Naive thymus-derived CD8-positive, alpha-beta T cell (primary cell): ENCODE measurements at regions not wholly inside any gene's neighbourhood (a gene's known extent, or its start where the extent isn't known, plus 50 kb on each side); places are given as distances from the start of the nearest gene placed in this dataset.
"Not testable (repeated sequence)": the region's sequence is repeated elsewhere in the genome, so short reads cannot be mapped to it uniquely, and the experiment has no call there.

Source experiments
- ATAC-seq, 2 donors: fragments of 150-1000 bp; cut with Tn5 transposase in 1 of 2; sonication (Bioruptor Pico), chemical (Tn5 transposase) in 1 of 2; 1 replicate in 1 of 2; 2 replicates in 1 of 2; pipeline ENCODE4 v1.10.0; 2021; ENCODE audit warnings: mild to moderate bottlenecking in 2 of 2, moderate library complexity in 2 of 2
- POLR2A ChIA-PET: fragments of 350-600 bp; sonication (Branson Sonifier 250); formaldehyde crosslinking; loops from one replicate; lab custom pipeline; 2021; ENCODE audit warnings: antibody characterized with exemption; lab: Charles Lee
- DNase-seq, 10 donors: peaks; one replicate each; pipeline versions ENCODE4 v3.0.0 to v3.0.0-alpha.2; 2020 to 2022
- H3K27ac Mint-ChIP-seq, 10 donors: one replicate each; pipeline ENCODE4 v1.8.0; 2020 to 2022; ENCODE audit warnings: mild to moderate bottlenecking in 10 of 10, mixed read lengths in 10 of 10, moderate library complexity in 4 of 10, inconsistent platforms in 1 of 10
- H3K27me3 Mint-ChIP-seq, 5 donors: one replicate each; pipeline ENCODE4 v1.8.0; 2021 to 2022; ENCODE audit warnings: mixed read lengths in 5 of 5
- H3K36me3 Mint-ChIP-seq, 3 donors: one replicate each; pipeline ENCODE4 v1.8.0; 2020 to 2022; ENCODE audit warnings: mixed read lengths in 3 of 3, mild to moderate bottlenecking in 2 of 3, inconsistent platforms in 1 of 3
- H3K4me1 Mint-ChIP-seq, 4 donors: one replicate each; pipeline ENCODE4 v1.8.0; 2021 to 2022; ENCODE audit warnings: mixed read lengths in 4 of 4
- H3K4me3 Mint-ChIP-seq, 10 donors: one replicate each; pipeline ENCODE4 v1.8.0; 2020 to 2022; ENCODE audit warnings: mild to moderate bottlenecking in 10 of 10, mixed read lengths in 10 of 10, moderate library complexity in 6 of 10, inconsistent platforms in 1 of 10
- H3K9me3 Mint-ChIP-seq, 9 donors: one replicate each; pipeline ENCODE4 v1.8.0; 2020 to 2022; ENCODE audit warnings: mixed read lengths in 9 of 9, mild to moderate bottlenecking in 3 of 9, inconsistent platforms in 1 of 9, moderate library complexity in 1 of 9

DNA sequence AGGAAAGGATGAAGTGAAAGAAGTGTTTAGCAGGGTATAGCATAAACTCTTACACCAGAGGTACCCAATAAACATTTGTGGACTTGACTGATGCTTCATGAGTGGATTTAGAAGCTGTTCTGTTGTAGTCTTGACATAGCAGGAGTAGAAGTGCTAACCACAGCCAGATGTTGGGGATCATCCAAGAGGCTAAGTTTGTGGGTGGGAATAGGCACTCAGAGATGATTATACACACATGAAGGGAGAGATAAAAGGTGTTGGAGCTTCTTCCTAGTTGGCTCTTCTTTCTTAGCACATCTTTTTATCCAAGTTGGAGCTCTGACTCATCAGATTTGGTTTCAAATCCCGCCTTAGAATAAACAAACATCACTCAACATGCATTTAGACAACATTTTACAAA, 166.7 kb upstream of the E2F7 start:
- Mint-ChIP-seq H3K4me3 (no peak overlapping the region), H3K27ac (no peak overlapping the region), H3K4me1 (no peaks in the 10 kb centered on the region), H3K36me3 (no peaks in the 10 kb centered on the region), H3K27me3 (peaks cover 0 to 7% (median 0%) of the 10 kb centered on the region in 5 donors), H3K9me3 (peaks cover 0 to 8% (median 2%) of the 10 kb centered on the region in 9 donors)
- no peak for DNase-seq
- no peak for ATAC-seq
- POLR2A ChIA-PET = no interaction called here

DNA sequence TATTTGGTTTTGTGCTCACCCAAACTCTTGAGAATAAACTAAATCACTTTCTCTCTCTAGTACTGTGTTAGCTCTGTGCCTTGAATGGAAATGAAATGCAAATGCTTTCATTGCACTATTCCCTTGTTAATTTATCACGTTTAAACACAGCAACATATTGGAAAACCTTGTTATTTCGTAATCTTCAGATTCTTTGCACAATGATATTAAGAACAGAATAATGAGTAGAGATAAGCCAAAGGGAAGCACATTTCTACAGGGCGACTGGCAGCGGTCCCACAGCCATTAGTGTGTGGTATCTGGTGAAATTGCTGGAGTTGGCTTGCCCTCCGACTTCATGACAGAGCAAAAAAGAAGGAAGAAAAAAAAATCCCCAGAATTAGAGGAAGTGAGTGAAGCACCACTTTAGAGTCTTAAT, 166.1 kb upstream of the E2F7 start:
- Mint-ChIP-seq H3K4me3 (no peak overlapping the region), H3K27ac (no peak overlapping the region), H3K27me3 (peaks cover 0 to 7% (median 0%) of the 10 kb centered on the region in 5 donors), H3K4me1 (no peaks in the 10 kb centered on the region), H3K36me3 (no peaks in the 10 kb centered on the region), H3K9me3 (peaks cover 0 to 8% (median 0%) of the 10 kb centered on the region in 9 donors)
- POLR2A ChIA-PET = no interaction called here
- DNase-seq (no peak), ATAC-seq (no peak)

DNA sequence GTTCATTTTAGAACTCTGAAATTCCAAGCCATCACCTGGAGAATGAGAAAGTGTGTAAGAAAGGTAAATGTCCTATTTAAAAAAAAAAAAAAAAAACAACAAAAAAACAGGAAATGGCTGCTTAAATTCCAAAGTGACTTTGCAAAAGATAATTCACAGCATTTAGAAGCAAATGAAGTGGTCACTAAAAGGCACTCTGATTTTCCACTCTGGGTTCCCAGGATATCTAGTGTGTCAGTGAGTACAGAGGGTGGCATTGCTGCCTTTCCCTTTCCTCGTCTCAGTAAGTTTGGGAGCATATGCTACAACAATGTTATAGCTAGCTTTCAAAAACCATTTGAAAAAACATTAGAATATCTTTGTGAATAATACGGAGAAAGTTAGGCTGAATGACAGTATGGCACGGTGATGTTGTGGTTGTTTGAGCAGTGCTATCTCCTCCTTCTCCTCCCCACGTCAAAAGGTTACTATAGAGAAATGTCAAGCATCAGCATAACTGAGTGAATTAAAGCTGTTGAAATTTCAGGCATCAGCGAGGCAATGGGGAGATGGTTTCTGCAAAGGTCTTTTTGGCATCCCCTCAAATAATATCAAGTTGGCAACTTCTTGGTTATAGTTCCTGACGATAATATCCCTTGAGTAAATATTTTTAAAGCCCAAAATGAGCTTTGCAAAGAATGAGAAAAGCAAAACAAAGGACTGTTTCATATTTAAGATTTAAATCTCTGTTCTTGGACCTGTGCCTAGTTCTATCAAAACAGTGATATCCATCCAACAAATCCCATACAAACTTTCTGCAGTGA, 164.5 kb upstream of the E2F7 start:
- Mint-ChIP-seq H3K4me1 (no peaks in the 10 kb centered on the region), H3K9me3 (peaks cover 0 to 8% (median 0%) of the 10 kb centered on the region in 9 donors), H3K27ac (no peak overlapping the region), H3K36me3 (no peaks in the 10 kb centered on the region), H3K27me3 (peaks cover 0 to 4% (median 0%) of the 10 kb centered on the region in 5 donors), H3K4me3 (no peak overlapping the region)
- POLR2A ChIA-PET = no interaction called here
- ATAC-seq (no peak), DNase-seq (no peak)

DNA sequence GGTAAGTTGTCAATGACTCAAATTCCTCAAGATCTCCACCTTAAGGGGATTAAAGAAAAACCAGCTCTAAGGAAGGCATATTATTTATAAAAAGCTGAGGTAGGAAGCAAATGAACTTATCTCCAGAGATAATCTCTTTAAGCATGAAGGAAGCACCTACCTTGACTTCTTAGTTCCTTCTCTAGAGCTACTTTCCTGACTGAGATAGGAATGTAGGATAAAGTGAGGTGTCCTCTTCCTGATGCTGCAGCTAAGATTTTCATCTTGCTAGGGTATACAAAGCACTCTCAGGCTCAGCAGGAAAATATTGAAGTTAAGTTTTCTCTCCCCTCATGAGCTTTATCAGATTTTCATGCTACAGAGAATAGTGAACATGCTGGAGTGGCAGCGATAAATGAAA, 163.0 kb upstream of the E2F7 start:
- no peak overlapping the region for H3K27ac Mint-ChIP-seq
- POLR2A ChIA-PET = no interaction called here
- H3K4me3 Mint-ChIP-seq = no peak overlapping the region
- H3K9me3 Mint-ChIP-seq = peaks cover 0 to 6% (median 0%) of the 10 kb centered on the region in 9 donors
- ATAC-seq = no peak
- DNase-seq = no peak
- no peaks in the 10 kb centered on the region for H3K4me1 Mint-ChIP-seq
- H3K36me3 Mint-ChIP-seq = no peaks in the 10 kb centered on the region
- peaks cover 0 to 1% (median 0%) of the 10 kb centered on the region in 5 donors for H3K27me3 Mint-ChIP-seq

DNA sequence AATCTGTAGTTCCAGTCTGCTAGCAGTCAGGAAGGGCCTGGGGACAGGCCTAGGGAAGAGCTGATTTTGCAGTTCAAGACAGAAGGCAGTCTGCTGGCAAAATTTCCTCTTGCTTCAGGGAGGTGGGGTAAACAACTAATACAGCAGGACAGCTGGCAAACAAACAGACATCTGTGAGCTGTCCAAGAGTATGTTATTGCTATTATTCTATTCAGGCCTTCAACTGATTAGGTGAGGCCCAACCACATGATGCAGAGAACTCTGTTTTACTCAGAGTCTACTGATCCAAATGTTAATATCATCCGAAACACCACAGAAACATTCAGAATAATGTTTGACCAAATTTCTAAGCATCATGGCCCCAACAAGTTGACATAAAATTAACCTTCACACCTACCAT, 161.0 kb upstream of the E2F7 start:
- POLR2A ChIA-PET = no interaction called here
- Mint-ChIP-seq H3K36me3 (no peaks in the 10 kb centered on the region), H3K27me3 (peaks cover 0 to 4% (median 0%) of the 10 kb centered on the region in 5 donors)

DNA sequence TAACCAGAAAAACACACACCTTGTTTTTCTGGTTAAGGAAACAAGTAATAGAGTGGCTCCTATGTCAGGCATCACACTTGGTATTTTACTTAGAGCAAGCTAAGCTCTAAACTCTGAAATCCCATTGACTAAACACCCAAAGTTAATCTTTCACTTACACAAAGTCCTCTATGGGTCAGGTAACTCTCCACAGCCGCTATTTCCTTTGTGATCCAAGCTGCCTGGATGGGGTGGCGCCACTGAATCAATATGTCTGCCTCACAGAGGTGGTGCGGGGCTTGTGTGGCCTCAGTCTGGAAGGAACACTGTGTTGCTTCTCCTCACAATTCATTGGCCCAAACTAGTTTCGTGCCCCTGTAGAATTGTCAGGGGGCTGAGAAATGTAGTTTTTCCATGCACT, 160.0 kb upstream of the E2F7 start:
- peaks cover 0 to 4% (median 0%) of the 10 kb centered on the region in 5 donors for H3K27me3 Mint-ChIP-seq
- no peaks in the 10 kb centered on the region for H3K4me1 Mint-ChIP-seq
- ATAC-seq (no peak), DNase-seq (no peak)
- no peak overlapping the region for H3K27ac Mint-ChIP-seq
- H3K9me3 Mint-ChIP-seq = peaks cover 0 to 2% (median 0%) of the 10 kb centered on the region in 9 donors
- no peaks in the 10 kb centered on the region for H3K36me3 Mint-ChIP-seq
- POLR2A ChIA-PET = interaction anchor here (0.7 kb wide), 1 partner anchor 25 kb away, joined by 4 read pairs; no protein-coding TSS in a partner anchor
- no peak overlapping the region for H3K4me3 Mint-ChIP-seq

More for the DNA sequence above, 161.0 kb upstream of the E2F7 start:
- Mint-ChIP-seq H3K4me3 (no peak overlapping the region), H3K4me1 (no peaks in the 10 kb centered on the region), H3K27ac (no peak overlapping the region), H3K9me3 (peaks cover 0 to 2% (median 0%) of the 10 kb centered on the region in 9 donors)
- no peak for ATAC-seq
- DNase-seq = no peak

DNA sequence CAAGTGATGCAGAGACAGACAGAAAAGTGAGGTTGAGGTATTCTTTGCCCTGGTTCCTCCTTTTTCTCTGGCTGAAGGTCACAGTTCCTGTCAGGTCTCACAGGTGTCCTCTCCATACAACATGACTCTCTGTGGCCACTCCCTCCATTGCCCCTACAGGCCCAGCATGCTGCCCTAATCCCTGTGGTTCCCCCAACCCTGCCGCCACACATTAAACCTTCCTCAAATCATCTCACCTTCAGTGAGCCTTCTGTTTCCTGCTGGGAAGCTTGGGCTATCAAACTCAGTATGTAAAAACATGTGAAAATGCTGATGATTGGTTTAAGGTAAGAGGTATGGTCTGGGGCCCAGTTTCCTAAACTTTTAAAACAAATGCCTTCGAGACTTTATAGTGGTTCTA, 159.0 kb upstream of the E2F7 start:
- ATAC-seq (no peak), DNase-seq (no peak)
- peaks cover 0 to 2% (median 0%) of the 10 kb centered on the region in 9 donors for H3K9me3 Mint-ChIP-seq
- no peaks in the 10 kb centered on the region for H3K36me3 Mint-ChIP-seq
- no peak overlapping the region for H3K27ac Mint-ChIP-seq
- POLR2A ChIA-PET = no interaction called here
- no peaks in the 10 kb centered on the region for H3K4me1 Mint-ChIP-seq
- peaks cover 0 to 4% (median 0%) of the 10 kb centered on the region in 5 donors for H3K27me3 Mint-ChIP-seq
- no peak overlapping the region for H3K4me3 Mint-ChIP-seq

DNA sequence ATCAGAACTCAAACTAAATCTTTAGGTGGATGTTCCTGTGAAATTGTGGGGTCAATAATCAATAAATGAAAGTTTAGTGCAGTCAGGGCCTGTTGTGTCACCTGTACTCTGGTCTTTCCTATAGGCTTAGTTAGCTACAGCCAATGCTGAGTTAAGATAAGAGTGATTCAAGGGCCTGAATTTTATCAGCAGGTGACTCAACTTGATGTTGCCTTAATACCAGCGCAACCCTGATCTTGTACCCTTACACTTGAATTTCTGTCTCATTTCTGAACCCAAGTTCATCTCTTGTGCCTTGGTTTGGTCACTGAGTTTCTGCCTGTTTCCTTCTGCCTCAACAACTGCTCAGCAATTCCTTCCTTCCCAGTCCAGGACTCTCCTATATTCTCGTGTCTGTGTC, 157.0 kb upstream of the E2F7 start:
- H3K27ac Mint-ChIP-seq = no peak overlapping the region
- H3K27me3 Mint-ChIP-seq = peaks cover 0 to 4% (median 0%) of the 10 kb centered on the region in 5 donors
- POLR2A ChIA-PET = no interaction called here
- ATAC-seq (no peak), DNase-seq (no peak)
- H3K36me3 Mint-ChIP-seq = no peaks in the 10 kb centered on the region
- peaks cover 0 to 2% (median 0%) of the 10 kb centered on the region in 9 donors for H3K9me3 Mint-ChIP-seq
- H3K4me1 Mint-ChIP-seq = no peaks in the 10 kb centered on the region
- H3K4me3 Mint-ChIP-seq = no peak overlapping the region

DNA sequence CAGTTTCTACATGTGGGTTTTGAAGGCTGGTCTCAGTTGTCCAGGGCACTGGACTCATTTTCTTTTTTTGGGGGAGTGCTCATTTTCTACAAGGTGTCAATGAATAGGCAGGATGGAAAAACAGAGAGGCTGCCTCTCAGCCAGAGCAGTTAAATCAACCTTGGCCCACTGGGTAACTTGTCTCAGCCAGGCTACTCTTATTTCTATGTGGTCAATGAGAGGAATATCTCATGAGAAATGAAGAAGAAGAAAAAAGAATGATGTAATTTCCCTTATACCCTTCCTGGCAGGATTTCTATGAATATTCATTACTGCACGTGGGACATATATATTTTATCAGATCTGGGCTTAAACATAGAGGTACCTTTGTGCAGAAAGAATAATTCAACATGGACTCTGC, 155.2 kb upstream of the E2F7 start:
- POLR2A ChIA-PET = no interaction called here
- Mint-ChIP-seq H3K4me1 (no peaks in the 10 kb centered on the region), H3K27me3 (peaks cover 0 to 8% (median 0%) of the 10 kb centered on the region in 5 donors), H3K4me3 (no peak overlapping the region), H3K9me3 (no peaks in the 10 kb centered on the region), H3K27ac (no peak overlapping the region), H3K36me3 (no peaks in the 10 kb centered on the region)
- no peak for ATAC-seq
- no peak for DNase-seq

DNA sequence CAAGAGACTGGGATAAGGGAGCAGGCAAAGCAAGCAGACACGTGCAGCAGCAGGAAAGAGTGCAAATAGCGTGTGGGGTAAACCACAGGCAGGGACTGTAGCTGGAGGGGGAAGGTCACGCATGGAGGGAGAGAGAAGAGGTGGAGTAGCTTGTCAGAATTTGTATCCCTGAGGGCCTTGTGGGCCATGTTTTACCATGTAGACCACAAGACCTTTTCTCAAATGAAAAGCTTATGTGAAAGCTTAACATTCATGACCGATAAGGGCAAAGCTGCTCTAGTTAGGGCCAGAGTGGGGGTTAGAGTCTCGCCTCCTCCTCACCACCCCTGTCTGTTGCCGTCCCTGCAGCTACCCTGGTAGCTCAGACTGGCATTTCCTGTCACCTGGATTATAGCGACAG, 152.9 kb upstream of the E2F7 start:
- peaks cover 0 to 4% (median 0%) of the 10 kb centered on the region in 9 donors for H3K9me3 Mint-ChIP-seq
- H3K27ac Mint-ChIP-seq = no peak overlapping the region
- POLR2A ChIA-PET = no interaction called here
- H3K27me3 Mint-ChIP-seq = peaks cover 0 to 13% (median 2%) of the 10 kb centered on the region in 5 donors
- DNase-seq (no peak), ATAC-seq (no peak)
- no peaks in the 10 kb centered on the region for H3K36me3 Mint-ChIP-seq
- H3K4me3 Mint-ChIP-seq = no peak overlapping the region
- no peaks in the 10 kb centered on the region for H3K4me1 Mint-ChIP-seq

DNA sequence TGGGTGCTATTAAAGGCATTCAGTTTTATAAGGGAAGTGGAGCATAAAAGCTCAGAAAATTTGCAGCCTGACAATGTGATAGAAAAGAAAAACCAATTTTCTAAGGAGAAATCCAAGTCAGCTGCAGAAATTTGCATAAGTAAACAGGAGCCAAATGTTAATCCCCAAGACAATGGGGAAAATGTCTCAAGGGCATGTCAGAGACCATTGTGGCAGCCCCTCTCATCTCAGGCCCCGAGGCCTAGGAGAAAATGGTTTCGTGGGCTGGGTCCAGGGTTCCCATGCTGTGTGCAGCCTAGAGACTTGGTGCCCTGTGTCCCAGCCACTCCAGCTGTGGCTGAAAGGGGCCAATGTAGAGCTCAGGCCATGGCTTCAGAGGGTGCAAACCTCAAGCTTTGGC, 150.8 kb upstream of the E2F7 start:
- not testable (repeated sequence) for ATAC-seq, H3K36me3 Mint-ChIP-seq, DNase-seq

DNA sequence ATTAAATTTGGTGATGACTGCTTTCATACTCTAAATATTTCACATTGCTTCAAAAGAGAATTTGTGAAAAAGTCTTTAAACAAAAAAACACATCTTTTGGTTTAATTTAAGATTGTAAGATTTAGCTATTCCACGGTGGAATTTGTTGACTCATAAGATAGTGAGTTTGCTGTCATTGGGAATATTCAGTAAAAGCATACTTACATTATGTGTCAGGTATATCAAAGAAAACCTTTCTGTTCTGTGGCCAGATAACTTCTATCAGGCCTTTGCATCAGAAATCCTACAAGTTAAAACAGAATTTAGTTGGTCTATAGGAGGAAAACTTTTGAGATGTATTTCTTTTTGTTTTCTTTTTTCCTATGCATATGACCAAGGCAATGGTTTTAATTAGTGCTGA, 148.8 kb upstream of the E2F7 start:
- H3K4me3 Mint-ChIP-seq = no peak overlapping the region
- H3K27ac Mint-ChIP-seq = no peak overlapping the region
- DNase-seq (no peak), ATAC-seq (no peak)
- POLR2A ChIA-PET = no interaction called here
- no peaks in the 10 kb centered on the region for H3K36me3 Mint-ChIP-seq
- H3K27me3 Mint-ChIP-seq = peaks cover 0 to 13% (median 2%) of the 10 kb centered on the region in 5 donors
- no peaks in the 10 kb centered on the region for H3K4me1 Mint-ChIP-seq
- H3K9me3 Mint-ChIP-seq = peaks cover 0 to 22% (median 10%) of the 10 kb centered on the region in 9 donors

More for the DNA sequence above, 150.8 kb upstream of the E2F7 start:
- POLR2A ChIA-PET, H3K27ac Mint-ChIP-seq, H3K4me1 Mint-ChIP-seq, H3K4me3 Mint-ChIP-seq: not testable (repeated sequence)
- peaks cover 0 to 12% (median 3%) of the 10 kb centered on the region in 9 donors for H3K9me3 Mint-ChIP-seq
- H3K27me3 Mint-ChIP-seq = peaks cover 0 to 13% (median 2%) of the 10 kb centered on the region in 5 donors

DNA sequence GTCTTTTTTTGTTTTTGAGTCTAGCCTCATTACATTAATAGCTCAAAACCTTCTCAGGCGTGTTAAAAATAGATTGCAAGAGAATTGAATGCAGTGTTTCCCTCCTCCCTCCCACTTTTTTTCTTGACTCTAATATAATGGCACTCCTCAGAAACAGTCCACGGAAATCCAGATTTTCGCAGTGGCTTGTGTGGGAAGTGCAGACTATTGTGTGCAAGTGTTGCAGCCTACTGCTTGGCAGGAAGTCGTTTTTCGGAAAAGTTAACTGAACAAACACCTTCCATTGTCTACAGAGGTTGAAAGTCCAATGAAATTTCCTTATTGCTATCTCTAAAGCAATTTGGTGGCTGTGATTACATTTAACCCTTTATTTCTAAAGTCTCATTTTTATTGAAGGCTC, 147.9 kb upstream of the E2F7 start:
- POLR2A ChIA-PET = no interaction called here
- DNase-seq = no peak
- Mint-ChIP-seq H3K27me3 (peaks cover 0 to 13% (median 2%) of the 10 kb centered on the region in 5 donors), H3K4me1 (no peaks in the 10 kb centered on the region), H3K27ac (no peak overlapping the region), H3K9me3 (peaks cover 0 to 25% (median 10%) of the 10 kb centered on the region in 9 donors), H3K4me3 (no peak overlapping the region), H3K36me3 (no peaks in the 10 kb centered on the region)
- no peak for ATAC-seq
